ENCODE measurements at regions not wholly inside any gene's neighbourhood (a gene's known extent, or its start where the extent isn't known, plus 50 kb on each side); places are given as distances from the start of the nearest gene placed in this dataset.

DNA sequence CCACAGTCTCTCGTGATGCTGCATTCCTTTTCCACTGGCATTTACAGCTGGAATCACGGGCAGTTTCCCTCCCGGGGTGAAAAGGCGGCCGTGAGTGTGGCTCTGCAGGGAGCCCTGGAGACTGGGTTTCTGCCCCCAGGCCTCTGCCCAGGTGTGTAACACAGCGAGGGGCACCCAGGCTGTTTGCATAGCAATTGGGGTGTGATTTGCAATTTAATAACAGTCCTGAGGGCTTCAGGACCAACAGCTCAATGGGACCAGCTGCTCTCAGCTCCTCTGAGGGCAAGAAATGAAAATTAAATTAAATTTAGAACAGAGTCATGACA, 99.0 kb upstream of the SHOX start:
- intact Hi-C loops (cut with micrococcal nuclease) = no loop called here
- H3K9ac ChIP-seq (ENCODE audit: low read length) = no peak overlapping the region
- no peaks in the 10 kb centered on the region for H3K27me3 ChIP-seq (ENCODE audit: insufficient read depth, low read length)
- no peak overlapping the region for H3K4me2 ChIP-seq (ENCODE audit: low read length)
- no peaks in the 10 kb centered on the region for H3K9me3 ChIP-seq (ENCODE audit: control insufficient read depth in 1 of 2, insufficient read depth in 1 of 2, low read depth in 1 of 2, low read length in 2 of 2)
- H3K27ac ChIP-seq (ENCODE audit: low read depth, low read length) = no peak overlapping the region
- TF ChIP-seq SP1 (IDR thresholded peaks at IDR 0.05; ENCODE audit: low read depth) (no peak), ELF1 (IDR thresholded peaks at IDR 0.05; ENCODE audit: borderline replicate concordance, low read depth) (no peak), YY1 (IDR thresholded peaks at IDR 0.05; ENCODE audit: extremely low read depth, insufficient replicate concordance, low read depth, low read length) (no peak)
- TF ChIP-seq, protein P1, sequence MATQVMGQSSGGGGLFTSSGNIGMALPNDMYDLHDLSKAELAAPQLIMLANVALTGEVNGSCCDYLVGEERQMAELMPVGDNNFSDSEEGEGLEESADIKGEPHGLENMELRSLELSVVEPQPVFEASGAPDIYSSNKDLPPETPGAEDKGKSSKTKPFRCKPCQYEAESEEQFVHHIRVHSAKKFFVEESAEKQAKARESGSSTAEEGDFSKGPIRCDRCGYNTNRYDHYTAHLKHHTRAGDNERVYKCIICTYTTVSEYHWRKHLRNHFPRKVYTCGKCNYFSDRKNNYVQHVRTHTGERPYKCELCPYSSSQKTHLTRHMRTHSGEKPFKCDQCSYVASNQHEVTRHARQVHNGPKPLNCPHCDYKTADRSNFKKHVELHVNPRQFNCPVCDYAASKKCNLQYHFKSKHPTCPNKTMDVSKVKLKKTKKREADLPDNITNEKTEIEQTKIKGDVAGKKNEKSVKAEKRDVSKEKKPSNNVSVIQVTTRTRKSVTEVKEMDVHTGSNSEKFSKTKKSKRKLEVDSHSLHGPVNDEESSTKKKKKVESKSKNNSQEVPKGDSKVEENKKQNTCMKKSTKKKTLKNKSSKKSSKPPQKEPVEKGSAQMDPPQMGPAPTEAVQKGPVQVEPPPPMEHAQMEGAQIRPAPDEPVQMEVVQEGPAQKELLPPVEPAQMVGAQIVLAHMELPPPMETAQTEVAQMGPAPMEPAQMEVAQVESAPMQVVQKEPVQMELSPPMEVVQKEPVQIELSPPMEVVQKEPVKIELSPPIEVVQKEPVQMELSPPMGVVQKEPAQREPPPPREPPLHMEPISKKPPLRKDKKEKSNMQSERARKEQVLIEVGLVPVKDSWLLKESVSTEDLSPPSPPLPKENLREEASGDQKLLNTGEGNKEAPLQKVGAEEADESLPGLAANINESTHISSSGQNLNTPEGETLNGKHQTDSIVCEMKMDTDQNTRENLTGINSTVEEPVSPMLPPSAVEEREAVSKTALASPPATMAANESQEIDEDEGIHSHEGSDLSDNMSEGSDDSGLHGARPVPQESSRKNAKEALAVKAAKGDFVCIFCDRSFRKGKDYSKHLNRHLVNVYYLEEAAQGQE (IDR thresholded peaks at IDR 0.05; ENCODE audit: low read depth) = no peak
- H3K36me3 ChIP-seq (ENCODE audit: control insufficient read depth in 1 of 2, insufficient read depth in 2 of 2, low read length in 2 of 2) = no peaks in the 10 kb centered on the region
- ChIA-PET CTCF (no interaction called here), POLR2A (no interaction called here), RAD21 (ENCODE audit: low non-redundant PET in 1 of 2, low total read pairs in 2 of 2, uncharacterized antibody in 2 of 2, unreplicated experiment in 2 of 2) (no interaction called here)
- no peaks in the 10 kb centered on the region for H3K4me1 ChIP-seq (ENCODE audit: control insufficient read depth in 1 of 2, insufficient read depth in 2 of 2, low read length in 2 of 2)
- no peaks in the 10 kb centered on the region for H3K9me2 ChIP-seq (ENCODE audit: insufficient read depth)
- no peaks in the 10 kb centered on the region for H3K79me2 ChIP-seq (ENCODE audit: insufficient read depth, low read length)
- ATAC-seq (no peak), DNase-seq (ENCODE audit: low read depth, low spot score) (no peak)
- H3K4me3 ChIP-seq (replicated peaks in 1 of 2; ENCODE audit: low read depth in 1 of 2, low read length in 2 of 2) = no peak overlapping the region
- BruUV-seq (replicated peaks) = no TSS peak
- no peak overlapping the region for H2AFZ ChIP-seq (ENCODE audit: low read depth, low read length, poor library complexity, severe bottlenecking)
- no peaks in the 10 kb centered on the region for H4K20me1 ChIP-seq (ENCODE audit: insufficient read depth)

DNA sequence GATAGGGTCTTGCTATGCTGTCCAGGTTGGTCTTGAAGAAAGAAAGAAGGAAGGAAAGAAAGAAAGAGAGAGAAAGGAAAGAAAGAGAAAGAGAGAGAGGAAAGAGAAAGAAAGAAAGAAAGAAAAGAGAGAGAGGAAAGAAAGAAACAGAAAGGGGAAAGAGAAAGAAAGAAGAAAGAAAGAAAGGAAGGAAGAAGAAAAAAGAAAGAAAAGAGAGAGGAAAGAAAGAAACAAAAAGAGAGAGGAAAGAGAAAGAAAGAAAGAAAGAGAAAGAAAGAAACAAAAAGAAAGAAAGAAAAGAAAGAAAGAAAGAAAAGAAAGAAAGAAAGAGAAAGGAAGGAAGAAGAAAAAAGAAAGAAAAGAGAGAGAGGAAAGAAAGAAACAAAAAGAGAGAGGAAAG, 95.8 kb upstream of the SHOX start:
- no peak for TF ChIP-seq EZH2phosphoT487 (IDR thresholded peaks at IDR 0.05; ENCODE audit: borderline replicate concordance)
- TF ChIP-seq, protein P2, sequence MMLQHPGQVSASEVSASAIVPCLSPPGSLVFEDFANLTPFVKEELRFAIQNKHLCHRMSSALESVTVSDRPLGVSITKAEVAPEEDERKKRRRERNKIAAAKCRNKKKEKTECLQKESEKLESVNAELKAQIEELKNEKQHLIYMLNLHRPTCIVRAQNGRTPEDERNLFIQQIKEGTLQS (IDR thresholded peaks at IDR 0.05) = no peak
- no peak for TF ChIP-seq ELF1 (IDR thresholded peaks at IDR 0.05; ENCODE audit: borderline replicate concordance, low read depth)
- no peak for TF ChIP-seq SIN3A (IDR thresholded peaks at IDR 0.05; ENCODE audit: low read depth)
- H3K9me3 ChIP-seq (ENCODE audit: control insufficient read depth in 1 of 2, insufficient read depth in 1 of 2, low read depth in 1 of 2, low read length in 2 of 2) = no peaks in the 10 kb centered on the region
- no peaks in the 10 kb centered on the region for H3K9me2 ChIP-seq (ENCODE audit: insufficient read depth)
- H3K4me1 ChIP-seq (ENCODE audit: control insufficient read depth in 1 of 2, insufficient read depth in 2 of 2, low read length in 2 of 2) = peaks cover 0 to 6% of the 10 kb centered on the region in 2 experiments; a peak in 1 of 4 replicates
- intact Hi-C loops (cut with micrococcal nuclease) = no loop called here
- ChIA-PET CTCF (no interaction called here), POLR2A (no interaction called here), RAD21 (ENCODE audit: low non-redundant PET in 1 of 2, low total read pairs in 2 of 2, uncharacterized antibody in 2 of 2, unreplicated experiment in 2 of 2) (no interaction called here)
- no peak overlapping the region for H2AFZ ChIP-seq (ENCODE audit: low read depth, low read length, poor library complexity, severe bottlenecking)
- H4K20me1 ChIP-seq (ENCODE audit: insufficient read depth) = no peaks in the 10 kb centered on the region
- no peak for ATAC-seq
- no TSS peak for BruUV-seq (replicated peaks)
- DNase-seq (ENCODE audit: low read depth, low spot score) = no peak
- no peaks in the 10 kb centered on the region for H3K79me2 ChIP-seq (ENCODE audit: insufficient read depth, low read length)
- no peaks in the 10 kb centered on the region for H3K27me3 ChIP-seq (ENCODE audit: insufficient read depth, low read length)
- no peak overlapping the region for H3K4me3 ChIP-seq (replicated peaks in 1 of 2; ENCODE audit: low read depth in 1 of 2, low read length in 2 of 2)
- H3K36me3 ChIP-seq (ENCODE audit: control insufficient read depth in 1 of 2, insufficient read depth in 2 of 2, low read length in 2 of 2) = no peaks in the 10 kb centered on the region
- no peak overlapping the region for H3K27ac ChIP-seq (ENCODE audit: low read depth, low read length)
- H3K4me2 ChIP-seq (ENCODE audit: low read length) = no peak overlapping the region
- H3K9ac ChIP-seq (ENCODE audit: low read length) = no peak overlapping the region
